D341Med (cell line): ENCODE measurements at regions not wholly inside any gene's neighbourhood (a gene's known extent, or its start where the extent isn't known, plus 50 kb on each side); places are given as distances from the start of the nearest gene placed in this dataset.

Source experiments
- DNase-seq: peaks from one replicate; pipeline ENCODE4 v3.0.0; 2012; ENCODE audit warnings: low spot score

- no peak for DNase-seq
These were observed 200.0 kb downstream of the AJAP1 start for GRCh38 chr1:4854367-4854766.

GRCh38 chr1:4853904-4854303, 199.5 kb downstream of the AJAP1 start:
- DNase-seq = no peak

- DNase-seq = no peak
These were observed 197.1 kb downstream of the AJAP1 start for GRCh38 chr1:4851385-4852065.

DNA sequence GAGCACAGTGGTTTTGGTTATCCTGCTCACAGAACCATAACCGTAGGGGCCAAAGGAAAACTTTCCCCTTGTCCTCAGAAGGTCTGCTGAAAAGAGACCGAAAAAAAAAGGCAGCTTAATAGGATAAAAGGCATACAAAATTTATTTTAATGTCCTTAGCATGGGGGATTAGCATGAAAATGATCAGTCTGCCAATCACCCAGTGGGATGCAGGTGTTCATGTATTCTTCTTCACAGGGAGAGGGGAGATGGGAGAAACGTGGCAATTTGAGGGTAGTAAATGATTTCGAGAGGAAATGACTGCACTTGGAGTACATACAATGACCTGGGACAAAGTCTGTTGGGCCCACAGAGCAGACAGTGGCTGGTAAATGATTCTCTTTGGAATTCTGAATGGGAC, 194.0 kb downstream of the AJAP1 start:
- DNase-seq = no peak

- no peak for DNase-seq
These were observed 193.3 kb downstream of the AJAP1 start for GRCh38 chr1:4847711-4848110.
